Thyroid gland (tissue), 4 donors: ENCODE measurements at regions not wholly inside any gene's neighbourhood (a gene's known extent, or its start where the extent isn't known, plus 50 kb on each side); places are given as distances from the start of the nearest gene placed in this dataset.
"Not testable (repeated sequence)": the region's sequence is repeated elsewhere in the genome, so short reads cannot be mapped to it uniquely, and the experiment has no call there.

Experiments
- DNase-seq, 2 donors: peaks; one replicate each; pipeline ENCODE4 v3.0.0-alpha.2; 2019
- H3K27ac ChIP-seq, 3 donors: fragments of 200-600 bp; sonication (generic); 1 replicate in 2 of 3; 2 replicates in 1 of 3; pipeline ENCODE4 v1.5.1; 2016 to 2019; ENCODE audit warnings: mild to moderate bottlenecking in 1 of 3, moderate library complexity in 1 of 3
- H3K27me3 ChIP-seq: fragments of 200-600 bp; sonication (generic); one replicate; pipeline ENCODE4 v1.5.1; 2019
- H3K36me3 ChIP-seq, 2 donors: fragments of 200-600 bp; sonication (generic); one replicate each; pipeline ENCODE4 v1.5.1; 2016 to 2019
- H3K4me1 ChIP-seq, 2 donors: fragments of 200-600 bp; sonication (generic); one replicate each; pipeline ENCODE4 v1.5.1; 2017 to 2019
- H3K4me3 ChIP-seq, 3 donors: fragments of 200-600 bp; sonication (generic); replicated peaks in 1 of 3; 1 replicate in 2 of 3; 2 replicates in 1 of 3; pipeline ENCODE4 v1.5.1; 2016; ENCODE audit warnings: mild to moderate bottlenecking in 1 of 3
- H3K9me3 ChIP-seq: fragments of 200-600 bp; sonication (generic); one replicate; pipeline ENCODE4 v1.5.1; 2017
- CTCF ChIP-seq, 6 experiments: fragments of 200-600 bp in 3 of 6; fragments of 450-650 bp in 3 of 6; sonication (generic) in 3 of 6; IDR thresholded peaks; one replicate each; pipeline ENCODE4 v1.5.1; 2016 to 2019; ENCODE audit warnings: antibody characterized with exemption in 6 of 6, mild to moderate bottlenecking in 2 of 6, inconsistent platforms in 1 of 6, moderate library complexity in 1 of 6
- POLR2A ChIP-seq, 2 donors: fragments of 450-650 bp; IDR thresholded peaks; one replicate each; pipeline ENCODE4 v1.6.1; 2017; ENCODE audit warnings: antibody characterized with exemption in 2 of 2, mild to moderate bottlenecking in 2 of 2, moderate library complexity in 1 of 2
- WGBS, 2 donors: methylation state at CpG; one replicate each; pipeline ENCODE4 v1.1.5; 2017; 5-methylcytosine and 5-hydroxymethylcytosine counted together
- intact Hi-C: fragments of 100-400 bp; cut with DNase I; formaldehyde crosslinking; loops from one replicate; pipeline ENCODE4 v1.15.1; 2023

GRCh38 chr21:22164912-22165311, 1166.7 kb downstream of the NCAM2 start:
- Histone ChIP-seq H3K9me3 (peaks cover 3% of the 10 kb centered on the region), H3K27me3 (no peaks in the 10 kb centered on the region), H3K27ac (no peak overlapping the region), H3K36me3 (no peaks in the 10 kb centered on the region), H3K4me3 (no peak overlapping the region), H3K4me1 (no peaks in the 10 kb centered on the region)
- TF ChIP-seq CTCF (IDR thresholded peaks at IDR 0.05) = no peak
- no peak for TF ChIP-seq POLR2A (IDR thresholded peaks at IDR 0.05)
- no peak for DNase-seq
- intact Hi-C loops = no loop called here

GRCh38 chr21:22174746-22175145, 1176.5 kb downstream of the NCAM2 start:
- Histone ChIP-seq H3K36me3 (no peaks in the 10 kb centered on the region), H3K4me1 (no peaks in the 10 kb centered on the region), H3K9me3 (no peaks in the 10 kb centered on the region), H3K27me3 (no peaks in the 10 kb centered on the region), H3K4me3 (no peak overlapping the region), H3K27ac (no peak overlapping the region)
- DNase-seq = no peak
- WGBS, 2 donors = 94 to 95% methylated on average over 1 of the region's 1 CpG
- TF ChIP-seq CTCF (IDR thresholded peaks at IDR 0.05) = no peak
- TF ChIP-seq POLR2A (IDR thresholded peaks at IDR 0.05) = no peak
- intact Hi-C loops = no loop called here

- DNase-seq = no peak
- H3K27me3 ChIP-seq = no peaks in the 10 kb centered on the region
- intact Hi-C loops = no loop called here
- H3K4me3 ChIP-seq = no peak overlapping the region
- WGBS, 2 donors = 92 to 94% methylated on average over 6 of the region's 6 CpGs
- TF ChIP-seq CTCF (IDR thresholded peaks at IDR 0.05) = no peak
- no peak for TF ChIP-seq POLR2A (IDR thresholded peaks at IDR 0.05)
- H3K36me3 ChIP-seq = no peaks in the 10 kb centered on the region
- H3K9me3 ChIP-seq = no peaks in the 10 kb centered on the region
- H3K27ac ChIP-seq = no peak overlapping the region
- H3K4me1 ChIP-seq = no peaks in the 10 kb centered on the region
Measured at GRCh38 chr21:22189278-22189677, 1191.1 kb downstream of the NCAM2 start.

GRCh38 chr21:22191581-22191980, 1193.4 kb downstream of the NCAM2 start:
- no peaks in the 10 kb centered on the region for H3K27me3 ChIP-seq
- no peaks in the 10 kb centered on the region for H3K9me3 ChIP-seq
- no peak overlapping the region for H3K4me3 ChIP-seq
- H3K4me1 ChIP-seq = no peaks in the 10 kb centered on the region
- intact Hi-C loops = no loop called here
- 32 to 40% methylated on average over 1 of the region's 1 CpG for whole genome bisulfite sequencing, 2 donors
- H3K27ac ChIP-seq = no peak overlapping the region
- no peak for TF ChIP-seq CTCF (IDR thresholded peaks at IDR 0.05)
- TF ChIP-seq POLR2A (IDR thresholded peaks at IDR 0.05) = no peak
- H3K36me3 ChIP-seq = no peaks in the 10 kb centered on the region
- no peak for DNase-seq

GRCh38 chr21:22192766-22193165, 1194.6 kb downstream of the NCAM2 start:
- intact Hi-C loops = no loop called here
- H3K27ac ChIP-seq = no peak overlapping the region
- no peaks in the 10 kb centered on the region for H3K4me1 ChIP-seq
- WGBS, 2 donors = 51 to 62% methylated on average over 2 of the region's 2 CpGs
- no peaks in the 10 kb centered on the region for H3K9me3 ChIP-seq
- no peak for TF ChIP-seq CTCF (IDR thresholded peaks at IDR 0.05)
- H3K4me3 ChIP-seq = no peak overlapping the region
- no peaks in the 10 kb centered on the region for H3K27me3 ChIP-seq
- H3K36me3 ChIP-seq = no peaks in the 10 kb centered on the region
- no peak for DNase-seq

- 88 to 91% methylated on average over 6 of the region's 6 CpGs for WGBS, 2 donors
- H3K9me3 ChIP-seq, H3K4me3 ChIP-seq, H3K27ac ChIP-seq, DNase-seq, H3K36me3 ChIP-seq, H3K4me1 ChIP-seq, intact Hi-C loops, H3K27me3 ChIP-seq: not testable (repeated sequence)
Measured at GRCh38 chr21:22194986-22195385, 1196.8 kb downstream of the NCAM2 start.
